Loucy (cell line): ENCODE measurements at regions not wholly inside any gene's neighbourhood (a gene's known extent, or its start where the extent isn't known, plus 50 kb on each side); places are given as distances from the start of the nearest gene placed in this dataset.

ENCODE experiments used
- H2AFZ ChIP-seq: fragments of 200-600 bp; sonication (generic); 2 replicates; pipeline ENCODE4 v1.6.0; 2016; ENCODE audit warnings: antibody characterized with exemption, mild to moderate bottlenecking, low read length, moderate library complexity
- H3F3A ChIP-seq: fragments of 200-600 bp; 2 replicates; pipeline ENCODE4 v1.6.0; 2016; ENCODE audit warnings: antibody characterized with exemption, low read depth, mild to moderate bottlenecking
- H3K27me3 ChIP-seq: fragments of 200-600 bp; sonication (generic); 2 replicates; pipeline ENCODE4 v1.6.1; 2014; ENCODE audit warnings: low read length, mild to moderate bottlenecking; ENCODE audit not compliant: insufficient read depth, poor library complexity, severe bottlenecking
- H3K36me3 ChIP-seq: fragments of 200-600 bp; sonication (generic); 2 replicates; pipeline ENCODE4 v1.6.1; 2016; ENCODE audit warnings: low read length; ENCODE audit not compliant: insufficient read depth
- H3K4me1 ChIP-seq: fragments of 200-600 bp; sonication (generic); 2 replicates; pipeline ENCODE4 v1.5.1; 2014; ENCODE audit warnings: low read length, mild to moderate bottlenecking; ENCODE audit not compliant: insufficient read depth, poor library complexity, severe bottlenecking
- H3K4me2 ChIP-seq: fragments of 200-600 bp; sonication (generic); 2 replicates; pipeline ENCODE4 v1.6.0; 2014; ENCODE audit warnings: antibody characterized with exemption, low read length, low read depth, mild to moderate bottlenecking; ENCODE audit not compliant: poor library complexity, severe bottlenecking
- H3K4me3 ChIP-seq: fragments of 200-600 bp; sonication (generic); 2 replicates; pipeline ENCODE4 v1.5.1; 2014; ENCODE audit warnings: low read length, mild to moderate bottlenecking, mixed read lengths; ENCODE audit not compliant: poor library complexity, severe bottlenecking
- H3K79me2 ChIP-seq: fragments of 200-600 bp; sonication (generic); 2 replicates; pipeline ENCODE4 v1.6.1; 2014; ENCODE audit warnings: low read length; ENCODE audit not compliant: insufficient read depth
- H3K9ac ChIP-seq: fragments of 200-600 bp; sonication (generic); 2 replicates; pipeline ENCODE4 v1.6.0; 2014; ENCODE audit warnings: mild to moderate bottlenecking, low read depth, low read length, moderate library complexity; ENCODE audit not compliant: poor library complexity, severe bottlenecking
- H3K9me2 ChIP-seq: fragments of 200-600 bp; sonication (generic); replicated peaks from 2 replicates; pipeline ENCODE4 v1.6.1; 2016; ENCODE audit warnings: low read depth, low read length, mixed read lengths
- H3K9me3 ChIP-seq: fragments of 200-600 bp; sonication (generic); 2 replicates; pipeline ENCODE4 v1.6.1; 2014; ENCODE audit warnings: mild to moderate bottlenecking, antibody characterized with exemption, low read length, low read depth; ENCODE audit not compliant: insufficient read depth
- H4K20me1 ChIP-seq: fragments of 200-600 bp; sonication (generic); 2 replicates; pipeline ENCODE4 v1.6.0; 2014; ENCODE audit warnings: antibody characterized with exemption, low read length, mild to moderate bottlenecking; ENCODE audit not compliant: insufficient read depth, poor library complexity, severe bottlenecking
- CTCF ChIP-seq: fragments of 200-600 bp; sonication (generic); conservative IDR thresholded peaks from 2 replicates; pipeline ENCODE4 v1.5.1; 2014; ENCODE audit warnings: mild to moderate bottlenecking, antibody characterized with exemption, low read length
- EZH2phosphoT487 ChIP-seq: fragments of 200-600 bp; IDR thresholded peaks from 2 replicates; pipeline ENCODE4 v1.6.1; 2018; ENCODE audit warnings: antibody characterized with exemption, mild to moderate bottlenecking, moderate library complexity, borderline replicate concordance

- no peak overlapping the region for H3K9ac ChIP-seq
- H3K4me1 ChIP-seq: no peaks in the 10 kb centered on the region
- H3K9me3 ChIP-seq: no peaks in the 10 kb centered on the region
- no peak overlapping the region for H3K4me3 ChIP-seq
- H3K9me2 ChIP-seq: no peaks in the 10 kb centered on the region
- H3K27me3 ChIP-seq: no peaks in the 10 kb centered on the region
- H3F3A ChIP-seq: no peaks in the 10 kb centered on the region
- no peaks in the 10 kb centered on the region for H3K79me2 ChIP-seq
- TF ChIP-seq EZH2phosphoT487 (no peak), CTCF (peak; percentile 65)
- no peaks in the 10 kb centered on the region for H4K20me1 ChIP-seq
- no peaks in the 10 kb centered on the region for H3K36me3 ChIP-seq
- H2AFZ ChIP-seq: 0 out of 2 replicates have a peak overlapping the region, but pooled peaks have one; percentile 7
- H3K4me2 ChIP-seq: no peak overlapping the region
Observed at GRCh38 chr17:77266891-77267341, 126.1 kb downstream of the SEC14L1 start.

GRCh38 chr17:77269696-77270681 lies 129.2 kb downstream of the SEC14L1 start:
- TF ChIP-seq EZH2phosphoT487 (no peak), CTCF (no peak)
- H3K4me3 ChIP-seq: no peak overlapping the region

GRCh38 chr17:77271411-77271810 lies 130.6 kb downstream of the SEC14L1 start:
- no peaks in the 10 kb centered on the region for H3K9me3 ChIP-seq
- H3K4me2 ChIP-seq: no peak overlapping the region
- no peaks in the 10 kb centered on the region for H3K9me2 ChIP-seq
- H3K4me1 ChIP-seq: no peaks in the 10 kb centered on the region
- H3K27me3 ChIP-seq: no peaks in the 10 kb centered on the region
- no peak overlapping the region for H3K4me3 ChIP-seq
- no peaks in the 10 kb centered on the region for H3K79me2 ChIP-seq
- TF ChIP-seq CTCF: no peak
- H3K36me3 ChIP-seq: no peaks in the 10 kb centered on the region
- no peak overlapping the region for H2AFZ ChIP-seq
- no peaks in the 10 kb centered on the region for H4K20me1 ChIP-seq
- H3F3A ChIP-seq: no peaks in the 10 kb centered on the region
- no peak overlapping the region for H3K9ac ChIP-seq

More at GRCh38 chr17:77269696-77270681, 129.2 kb downstream of the SEC14L1 start:
- H3K27me3 ChIP-seq: no peaks in the 10 kb centered on the region
- no peaks in the 10 kb centered on the region for H3K79me2 ChIP-seq
- no peaks in the 10 kb centered on the region for H4K20me1 ChIP-seq
- H3K9me2 ChIP-seq: no peaks in the 10 kb centered on the region
- no peaks in the 10 kb centered on the region for H3K36me3 ChIP-seq
- H3K4me2 ChIP-seq: no peak overlapping the region
- H2AFZ ChIP-seq: no peak overlapping the region
- no peaks in the 10 kb centered on the region for H3F3A ChIP-seq
- H3K9me3 ChIP-seq: no peaks in the 10 kb centered on the region
- H3K4me1 ChIP-seq: no peaks in the 10 kb centered on the region
- H3K9ac ChIP-seq: no peak overlapping the region
